T-helper 1 cell treated with Interleukin-12 subunit alpha and Interleukin-12 subunit beta and Interleukin-4 antibody, amounts not matched to agents 30 μg/mL and 1 μg/mL, for 36 hours (primary cell): ENCODE measurements at regions not wholly inside any gene's neighbourhood (a gene's known extent, or its start where the extent isn't known, plus 50 kb on each side); places are given as distances from the start of the nearest gene placed in this dataset.

ENCODE experiments used
- H3K27ac Mint-ChIP-seq: one replicate; pipeline ENCODE4 v1.8.0; 2021; ENCODE audit warnings: mild to moderate bottlenecking, mixed read lengths
- H3K27me3 Mint-ChIP-seq: one replicate; pipeline ENCODE4 v1.8.0; 2021; ENCODE audit warnings: low read depth, mixed read lengths
- H3K36me3 Mint-ChIP-seq: one replicate; pipeline ENCODE4 v1.8.0; 2021; ENCODE audit warnings: low read depth, mixed read lengths
- H3K4me1 Mint-ChIP-seq: one replicate; pipeline ENCODE4 v1.8.0; 2021; ENCODE audit warnings: low read depth, mixed read lengths
- H3K4me3 Mint-ChIP-seq: one replicate; pipeline ENCODE4 v1.8.0; 2021; ENCODE audit warnings: mild to moderate bottlenecking, moderate library complexity, mixed read lengths
- H3K9me3 Mint-ChIP-seq: one replicate; pipeline ENCODE4 v1.8.0; 2021; ENCODE audit warnings: mixed read lengths

- Mint-ChIP-seq H3K27ac (no peak overlapping the region), H3K27me3 (no peaks in the 10 kb centered on the region), H3K4me3 (no peak overlapping the region), H3K4me1 (peaks cover 6% of the 10 kb centered on the region), H3K9me3 (no peaks in the 10 kb centered on the region), H3K36me3 (no peaks in the 10 kb centered on the region)
These were observed 60.1 kb upstream of the CD28 start for GRCh38 chr2:203646266-203646864.

- no peak overlapping the region for H3K4me3 Mint-ChIP-seq
- no peaks in the 10 kb centered on the region for H3K27me3 Mint-ChIP-seq
- H3K4me1 Mint-ChIP-seq, result peaks cover 9% of the 10 kb centered on the region
- H3K27ac Mint-ChIP-seq, result no peak overlapping the region
- H3K36me3 Mint-ChIP-seq, result no peaks in the 10 kb centered on the region
- no peaks in the 10 kb centered on the region for H3K9me3 Mint-ChIP-seq
These were observed 59.5 kb upstream of the CD28 start for GRCh38 chr2:203646961-203647360.

- H3K4me1 Mint-ChIP-seq, result peaks cover 9% of the 10 kb centered on the region
- no peaks in the 10 kb centered on the region for H3K36me3 Mint-ChIP-seq
- no peak overlapping the region for H3K27ac Mint-ChIP-seq
- H3K27me3 Mint-ChIP-seq, result no peaks in the 10 kb centered on the region
- H3K9me3 Mint-ChIP-seq, result no peaks in the 10 kb centered on the region
- no peak overlapping the region for H3K4me3 Mint-ChIP-seq
These were observed 58.9 kb upstream of the CD28 start for GRCh38 chr2:203647579-203647978.

GRCh38 chr2:203648273-203648672 lies 58.2 kb upstream of the CD28 start:
- Mint-ChIP-seq H3K27me3 (no peaks in the 10 kb centered on the region), H3K4me3 (no peak overlapping the region), H3K9me3 (no peaks in the 10 kb centered on the region), H3K36me3 (no peaks in the 10 kb centered on the region), H3K27ac (no peak overlapping the region), H3K4me1 (peaks cover 9% of the 10 kb centered on the region)

GRCh38 chr2:203649176-203649814 lies 57.1 kb upstream of the CD28 start:
- H3K27ac Mint-ChIP-seq, result no peak overlapping the region
- no peaks in the 10 kb centered on the region for H3K9me3 Mint-ChIP-seq
- no peaks in the 10 kb centered on the region for H3K36me3 Mint-ChIP-seq
- H3K4me3 Mint-ChIP-seq, result no peak overlapping the region
- no peaks in the 10 kb centered on the region for H3K27me3 Mint-ChIP-seq
- H3K4me1 Mint-ChIP-seq, result peaks cover 11% of the 10 kb centered on the region

- H3K4me1 Mint-ChIP-seq, result peaks cover 19% of the 10 kb centered on the region
- H3K36me3 Mint-ChIP-seq, result no peaks in the 10 kb centered on the region
- no peaks in the 10 kb centered on the region for H3K27me3 Mint-ChIP-seq
- no peak overlapping the region for H3K4me3 Mint-ChIP-seq
- H3K9me3 Mint-ChIP-seq, result no peaks in the 10 kb centered on the region
- no peak overlapping the region for H3K27ac Mint-ChIP-seq
These were observed 55.4 kb upstream of the CD28 start for GRCh38 chr2:203650860-203651613.

- H3K27me3 Mint-ChIP-seq, result no peaks in the 10 kb centered on the region
- H3K4me1 Mint-ChIP-seq, result peaks cover 21% of the 10 kb centered on the region
- no peaks in the 10 kb centered on the region for H3K36me3 Mint-ChIP-seq
- no peaks in the 10 kb centered on the region for H3K9me3 Mint-ChIP-seq
- H3K27ac Mint-ChIP-seq, result no peak overlapping the region
- H3K4me3 Mint-ChIP-seq, result no peak overlapping the region
These were observed 54.8 kb upstream of the CD28 start for GRCh38 chr2:203651621-203652020.

GRCh38 chr2:203654826-203655225 lies 51.6 kb upstream of the CD28 start:
- Mint-ChIP-seq H3K9me3 (no peaks in the 10 kb centered on the region), H3K4me1 (peaks cover 27% of the 10 kb centered on the region), H3K36me3 (peaks cover 1% of the 10 kb centered on the region), H3K27ac (no peak overlapping the region), H3K4me3 (no peak overlapping the region), H3K27me3 (no peaks in the 10 kb centered on the region)

- no peaks in the 10 kb centered on the region for H3K9me3 Mint-ChIP-seq
- peaks cover 25% of the 10 kb centered on the region for H3K4me1 Mint-ChIP-seq
- H3K27ac Mint-ChIP-seq, result no peak overlapping the region
- peaks cover 1% of the 10 kb centered on the region for H3K36me3 Mint-ChIP-seq
- H3K27me3 Mint-ChIP-seq, result no peaks in the 10 kb centered on the region
- H3K4me3 Mint-ChIP-seq, result no peak overlapping the region
These were observed 49.7 kb upstream of the CD28 start for GRCh38 chr2:203656522-203657287.
